NOMO-1 treated with DMSO at 0.1 percent for 48 hours (cell line): ENCODE measurements at regions not wholly inside any gene's neighbourhood (a gene's known extent, or its start where the extent isn't known, plus 50 kb on each side); places are given as distances from the start of the nearest gene placed in this dataset.
A peak's percentile ranks its signal among the peaks of the same experiment; 100 is the strongest.

ENCODE experiments used
- DNase-seq: peaks from one replicate; lab custom pipeline; 2025; ENCODE audit not compliant: unreplicated experiment; lab: John Stamatoyannopoulos, UW

- DNase-seq, result no peak
Measured at GRCh38 chr10:30256084-30256483, 93.0 kb downstream of the MTPAP start.

- no peak for DNase-seq
Measured at GRCh38 chr10:30254926-30255325, 94.2 kb downstream of the MTPAP start.

- no peak for DNase-seq
Measured at GRCh38 chr10:30248728-30249127, 100.3 kb downstream of the MTPAP start.

GRCh38 chr10:30247704-30248103 is 101.4 kb downstream of the MTPAP start:
- peak; percentile 71 for DNase-seq

GRCh38 chr10:30241422-30242110 is 107.5 kb downstream of the MTPAP start:
- no peak for DNase-seq

- DNase-seq, result no peak
Measured at GRCh38 chr10:30238836-30239235, 110.2 kb downstream of the MTPAP start.

- DNase-seq, result no peak
Measured at GRCh38 chr10:30233186-30233959, 115.7 kb downstream of the MTPAP start.

- no peak for DNase-seq
Measured at GRCh38 chr10:30231709-30232108, 117.4 kb downstream of the MTPAP start.

- peak; percentile 85 for DNase-seq
Measured at GRCh38 chr10:30231071-30231652, 117.9 kb downstream of the MTPAP start.

GRCh38 chr10:30229536-30229935 is 119.5 kb downstream of the MTPAP start:
- DNase-seq, result no peak

- no peak for DNase-seq
Measured at GRCh38 chr10:30228417-30229036, 120.6 kb downstream of the MTPAP start.

GRCh38 chr10:30227481-30227880 is 121.6 kb downstream of the MTPAP start:
- no peak for DNase-seq

- DNase-seq, result peak; percentile 71
Measured at GRCh38 chr10:30219971-30220751, 128.9 kb downstream of the MTPAP start.

GRCh38 chr10:30216821-30217220 is 132.3 kb downstream of the MTPAP start:
- DNase-seq, result no peak

GRCh38 chr10:30215623-30216022 is 133.5 kb downstream of the MTPAP start:
- DNase-seq, result no peak

GRCh38 chr10:30215141-30215540 is 133.9 kb downstream of the MTPAP start:
- DNase-seq, result no peak

- no peak for DNase-seq
Measured at GRCh38 chr10:30210296-30210695, 138.8 kb downstream of the MTPAP start.

- DNase-seq, result no peak
Measured at GRCh38 chr10:30208330-30208729, 140.7 kb downstream of the MTPAP start.

- DNase-seq, result no peak
Measured at GRCh38 chr10:30207485-30208052, 141.5 kb downstream of the MTPAP start.

- DNase-seq, result no peak
Measured at GRCh38 chr10:30200017-30200415, 140.6 kb upstream of the JCAD start.
